AG10803 (cell line): ENCODE measurements at regions not wholly inside any gene's neighbourhood (a gene's known extent, or its start where the extent isn't known, plus 50 kb on each side); places are given as distances from the start of the nearest gene placed in this dataset.

Experiments used
- DNase-seq: peaks from one replicate; pipeline ENCODE4 v3.0.0; 2010; ENCODE audit warnings: low read depth
- H3K4me3 ChIP-seq: 2 replicates; pipeline ENCODE4 v1.5.1; 2011; ENCODE audit warnings: mild to moderate bottlenecking, low read length, control low read depth
- TF ChIP-seq, protein P1 (sequence below): conservative IDR thresholded peaks from 2 replicates; pipeline ENCODE4 v1.5.1; 2011; ENCODE audit warnings: mild to moderate bottlenecking, low read length, control low read depth, inconsistent platforms

DNA sequence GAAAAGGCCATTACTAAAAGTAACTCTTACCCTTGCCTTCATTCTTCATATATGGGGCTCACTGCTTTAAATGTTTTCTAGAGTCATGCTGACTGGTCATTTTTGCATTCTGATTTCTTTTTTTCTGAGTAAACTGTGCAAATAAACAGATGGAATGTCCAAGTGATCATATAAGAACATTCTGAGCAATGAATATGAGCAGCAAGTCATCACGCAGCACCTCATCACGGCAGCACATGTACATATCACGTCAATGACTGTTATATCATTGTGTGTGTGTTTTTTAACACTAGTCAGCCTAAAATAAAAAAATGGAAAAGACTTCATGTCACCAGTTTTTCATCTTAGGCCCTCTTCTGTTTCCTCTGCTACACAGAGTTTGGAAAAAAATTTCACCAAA is 490.0 kb upstream of the ZFHX3 start:
- DNase-seq = no peak
- no peak overlapping the region for H3K4me3 ChIP-seq
- TF ChIP-seq, protein P1, sequence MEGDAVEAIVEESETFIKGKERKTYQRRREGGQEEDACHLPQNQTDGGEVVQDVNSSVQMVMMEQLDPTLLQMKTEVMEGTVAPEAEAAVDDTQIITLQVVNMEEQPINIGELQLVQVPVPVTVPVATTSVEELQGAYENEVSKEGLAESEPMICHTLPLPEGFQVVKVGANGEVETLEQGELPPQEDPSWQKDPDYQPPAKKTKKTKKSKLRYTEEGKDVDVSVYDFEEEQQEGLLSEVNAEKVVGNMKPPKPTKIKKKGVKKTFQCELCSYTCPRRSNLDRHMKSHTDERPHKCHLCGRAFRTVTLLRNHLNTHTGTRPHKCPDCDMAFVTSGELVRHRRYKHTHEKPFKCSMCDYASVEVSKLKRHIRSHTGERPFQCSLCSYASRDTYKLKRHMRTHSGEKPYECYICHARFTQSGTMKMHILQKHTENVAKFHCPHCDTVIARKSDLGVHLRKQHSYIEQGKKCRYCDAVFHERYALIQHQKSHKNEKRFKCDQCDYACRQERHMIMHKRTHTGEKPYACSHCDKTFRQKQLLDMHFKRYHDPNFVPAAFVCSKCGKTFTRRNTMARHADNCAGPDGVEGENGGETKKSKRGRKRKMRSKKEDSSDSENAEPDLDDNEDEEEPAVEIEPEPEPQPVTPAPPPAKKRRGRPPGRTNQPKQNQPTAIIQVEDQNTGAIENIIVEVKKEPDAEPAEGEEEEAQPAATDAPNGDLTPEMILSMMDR = no peak

- no peak overlapping the region for H3K4me3 ChIP-seq
- no peak for DNase-seq
- TF ChIP-seq, protein P1 = no peak
These were observed 489.0 kb upstream of the ZFHX3 start for GRCh38 chr16:73536931-73537330.

- no peak overlapping the region for H3K4me3 ChIP-seq
- TF ChIP-seq, protein P1 = no peak
- DNase-seq = no peak
These were observed 483.1 kb upstream of the ZFHX3 start for GRCh38 chr16:73531021-73531420.

GRCh38 chr16:73530529-73530928 is 482.6 kb upstream of the ZFHX3 start:
- DNase-seq = no peak
- no peak overlapping the region for H3K4me3 ChIP-seq
- TF ChIP-seq, protein P1 = no peak

DNA sequence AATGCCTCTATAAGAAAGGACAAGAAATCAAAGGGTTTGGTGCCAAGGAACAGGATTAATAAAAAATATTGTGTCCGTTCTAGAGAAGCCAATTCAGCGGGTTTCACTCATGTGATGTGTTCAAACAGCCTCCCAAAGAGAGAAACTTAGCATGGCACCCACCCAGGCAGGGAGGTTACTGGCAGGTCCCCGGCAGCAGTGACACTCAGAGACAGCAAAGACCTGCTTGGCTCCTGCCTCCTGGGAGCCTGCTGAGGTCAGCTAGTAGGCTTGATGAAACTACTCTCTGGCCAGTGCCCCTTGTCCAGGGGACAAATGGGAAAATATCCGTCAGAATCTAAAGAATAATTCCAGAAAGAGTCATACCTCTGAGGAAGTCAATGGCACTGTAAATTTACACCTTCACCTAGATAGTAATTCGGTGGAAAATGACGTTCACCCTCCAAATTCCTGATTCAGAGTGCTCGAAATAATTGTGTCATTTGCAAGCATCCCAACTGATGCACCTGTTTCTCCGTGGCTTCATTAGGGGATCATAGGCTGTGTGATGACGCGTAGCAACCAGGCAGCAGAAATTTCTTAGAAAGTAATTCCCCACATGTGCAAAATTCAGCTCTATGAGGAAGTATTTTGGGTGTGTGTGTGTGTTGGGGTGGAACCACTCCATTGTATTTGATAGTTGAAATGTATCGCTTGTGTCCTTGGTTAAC is 481.5 kb upstream of the ZFHX3 start:
- H3K4me3 ChIP-seq = no peak overlapping the region
- no peak for DNase-seq
- TF ChIP-seq, protein P1 = no peak

- no peak overlapping the region for H3K4me3 ChIP-seq
- TF ChIP-seq, protein P1 = no peak
- no peak for DNase-seq
These were observed 479.3 kb upstream of the ZFHX3 start for GRCh38 chr16:73527187-73527586.

GRCh38 chr16:73526011-73526804 is 478.3 kb upstream of the ZFHX3 start:
- TF ChIP-seq, protein P1 = no peak
- no peak overlapping the region for H3K4me3 ChIP-seq
- DNase-seq = no peak
